HG03175 (cell line): ENCODE measurements at regions not wholly inside any gene's neighbourhood (a gene's known extent, or its start where the extent isn't known, plus 50 kb on each side); places are given as distances from the start of the nearest gene placed in this dataset.

Source experiments
- ATAC-seq: cut with Tn5 transposase; IDR thresholded peaks from one replicate; pipeline ENCODE4 v1.9.1; 2021; ENCODE audit warnings: mild to moderate bottlenecking, moderate library complexity; ENCODE audit not compliant: unreplicated experiment

GRCh38 chr11:43574949-43575912 is 105.3 kb upstream of the HSD17B12 start:
- no peak for ATAC-seq

- ATAC-seq = no peak
Measured at GRCh38 chr11:43575913-43576310, 104.6 kb upstream of the HSD17B12 start.

GRCh38 chr11:43576320-43576802 is 104.2 kb upstream of the HSD17B12 start:
- no peak for ATAC-seq

- no peak for ATAC-seq
Measured at GRCh38 chr11:43576803-43577521, 103.6 kb upstream of the HSD17B12 start.

GRCh38 chr11:43577566-43578264 is 102.8 kb upstream of the HSD17B12 start:
- no peak for ATAC-seq

GRCh38 chr11:43578346-43579170 is 102.0 kb upstream of the HSD17B12 start:
- no peak for ATAC-seq

GRCh38 chr11:43579171-43579918 is 101.2 kb upstream of the HSD17B12 start:
- no peak for ATAC-seq

- ATAC-seq = no peak
Measured at GRCh38 chr11:43579919-43580276, 100.6 kb upstream of the HSD17B12 start.

GRCh38 chr11:43580735-43581369 is 99.7 kb upstream of the HSD17B12 start:
- no peak for ATAC-seq

GRCh38 chr11:43581370-43582023 is 99.0 kb upstream of the HSD17B12 start:
- no peak for ATAC-seq

GRCh38 chr11:43582024-43582862 is 98.3 kb upstream of the HSD17B12 start:
- no peak for ATAC-seq

- ATAC-seq = no peak
Measured at GRCh38 chr11:43582863-43583462, 97.6 kb upstream of the HSD17B12 start.

- no peak for ATAC-seq
Measured at GRCh38 chr11:43583548-43583947, 97.0 kb upstream of the HSD17B12 start.

GRCh38 chr11:43585877-43586608 is 94.5 kb upstream of the HSD17B12 start:
- ATAC-seq = no peak

GRCh38 chr11:43589601-43590250 is 90.8 kb upstream of the HSD17B12 start:
- no peak for ATAC-seq

GRCh38 chr11:43601511-43601910 is 79.0 kb upstream of the HSD17B12 start:
- ATAC-seq = no peak
